ENCODE measurements at regions not wholly inside any gene's neighbourhood (a gene's known extent, or its start where the extent isn't known, plus 50 kb on each side); places are given as distances from the start of the nearest gene placed in this dataset.
A peak's percentile ranks its signal among the peaks of the same experiment; 100 is the strongest.

DNA sequence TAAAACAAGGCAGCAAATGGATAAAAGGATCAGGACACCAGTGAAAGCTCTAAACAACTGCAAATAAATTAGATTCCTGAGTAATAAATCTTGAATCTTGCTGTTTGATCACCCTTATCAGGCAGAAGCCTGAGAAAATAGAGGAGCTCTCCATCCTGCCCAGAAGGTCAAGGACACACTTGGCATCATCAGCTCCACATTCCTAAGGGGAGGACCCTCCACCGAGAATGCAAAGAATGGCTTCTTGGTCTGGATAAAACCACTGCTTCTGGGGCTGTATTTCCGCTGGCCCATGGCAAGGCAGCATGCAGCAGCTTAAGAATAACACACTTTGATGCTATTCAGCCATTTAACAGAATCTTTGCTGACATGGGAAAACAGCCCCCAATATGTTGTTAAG lies 108.9 kb upstream of the TSC22D2 start:
- H3K9me2 ChIP-seq (ENCODE audit: insufficient read depth), result no peaks in the 10 kb centered on the region
- no peak overlapping the region for H3K4me2 ChIP-seq (ENCODE audit: low read length)
- intact Hi-C loops (cut with micrococcal nuclease), result no loop called here
- H4K20me1 ChIP-seq (ENCODE audit: insufficient read depth), result no peaks in the 10 kb centered on the region
- peaks cover 0 to 22% of the 10 kb centered on the region in 2 experiments; a peak in 2 of 4 replicates for H3K4me1 ChIP-seq (ENCODE audit: control insufficient read depth in 1 of 2, insufficient read depth in 2 of 2, low read length in 2 of 2)
- ATAC-seq, result no peak
- no peaks in the 10 kb centered on the region for H3K9me3 ChIP-seq (ENCODE audit: control insufficient read depth in 1 of 2, insufficient read depth in 1 of 2, low read depth in 1 of 2, low read length in 2 of 2)
- no TSS peak for BruUV-seq (replicated peaks)
- no peak for DNase-seq (ENCODE audit: low read depth, low spot score)
- no peak overlapping the region for H3K4me3 ChIP-seq (replicated peaks in 1 of 2; ENCODE audit: low read depth in 1 of 2, low read length in 2 of 2)
- RAD21 ChIA-PET (ENCODE audit: low non-redundant PET in 1 of 2, low total read pairs in 2 of 2, uncharacterized antibody in 2 of 2, unreplicated experiment in 2 of 2), result interaction anchor here in 1 of 2 experiments (0.6 kb wide), 1 partner anchor 675 kb away, joined by 3 read pairs; no protein-coding TSS in a partner anchor
- CTCF ChIA-PET, result interaction anchor here (0.9 to 1.3 kb wide), 2 partner anchors 16 to 196 kb away, joined by 3 read pairs; no protein-coding TSS in a partner anchor
- no peaks in the 10 kb centered on the region for H3K36me3 ChIP-seq (ENCODE audit: control insufficient read depth in 1 of 2, insufficient read depth in 2 of 2, low read length in 2 of 2)
- no peaks in the 10 kb centered on the region for H3K27me3 ChIP-seq (ENCODE audit: insufficient read depth, low read length)
- no peak overlapping the region for H3K27ac ChIP-seq (ENCODE audit: low read depth, low read length)
- H2AFZ ChIP-seq (ENCODE audit: low read depth, low read length, poor library complexity, severe bottlenecking), result peak overlapping the region; percentile 11
- TF ChIP-seq SIN3A (IDR thresholded peaks at IDR 0.05; ENCODE audit: low read depth) (no peak), RAD21 (IDR thresholded peaks at IDR 0.05; ENCODE audit: low read depth) (no peak), EZH2 (IDR thresholded peaks at IDR 0.05) (no peak), CEBPB (IDR thresholded peaks at IDR 0.05; ENCODE audit: low read depth) (no peak)
- TF ChIP-seq, protein P1, sequence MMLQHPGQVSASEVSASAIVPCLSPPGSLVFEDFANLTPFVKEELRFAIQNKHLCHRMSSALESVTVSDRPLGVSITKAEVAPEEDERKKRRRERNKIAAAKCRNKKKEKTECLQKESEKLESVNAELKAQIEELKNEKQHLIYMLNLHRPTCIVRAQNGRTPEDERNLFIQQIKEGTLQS (IDR thresholded peaks at IDR 0.05), result no peak
- TF ChIP-seq, protein P2, sequence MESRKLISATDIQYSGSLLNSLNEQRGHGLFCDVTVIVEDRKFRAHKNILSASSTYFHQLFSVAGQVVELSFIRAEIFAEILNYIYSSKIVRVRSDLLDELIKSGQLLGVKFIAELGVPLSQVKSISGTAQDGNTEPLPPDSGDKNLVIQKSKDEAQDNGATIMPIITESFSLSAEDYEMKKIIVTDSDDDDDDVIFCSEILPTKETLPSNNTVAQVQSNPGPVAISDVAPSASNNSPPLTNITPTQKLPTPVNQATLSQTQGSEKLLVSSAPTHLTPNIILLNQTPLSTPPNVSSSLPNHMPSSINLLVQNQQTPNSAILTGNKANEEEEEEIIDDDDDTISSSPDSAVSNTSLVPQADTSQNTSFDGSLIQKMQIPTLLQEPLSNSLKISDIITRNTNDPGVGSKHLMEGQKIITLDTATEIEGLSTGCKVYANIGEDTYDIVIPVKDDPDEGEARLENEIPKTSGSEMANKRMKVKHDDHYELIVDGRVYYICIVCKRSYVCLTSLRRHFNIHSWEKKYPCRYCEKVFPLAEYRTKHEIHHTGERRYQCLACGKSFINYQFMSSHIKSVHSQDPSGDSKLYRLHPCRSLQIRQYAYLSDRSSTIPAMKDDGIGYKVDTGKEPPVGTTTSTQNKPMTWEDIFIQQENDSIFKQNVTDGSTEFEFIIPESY (IDR thresholded peaks at IDR 0.05; ENCODE audit: extremely low read depth, insufficient replicate concordance, low read length), result no peak
- POLR2A ChIA-PET, result interaction anchor here (0.6 kb wide), 1 partner anchor 12 kb away, joined by 3 read pairs; no protein-coding TSS in a partner anchor
- H3K9ac ChIP-seq (ENCODE audit: low read length), result no peak overlapping the region
- H3K79me2 ChIP-seq (ENCODE audit: insufficient read depth, low read length), result no peaks in the 10 kb centered on the region

DNA sequence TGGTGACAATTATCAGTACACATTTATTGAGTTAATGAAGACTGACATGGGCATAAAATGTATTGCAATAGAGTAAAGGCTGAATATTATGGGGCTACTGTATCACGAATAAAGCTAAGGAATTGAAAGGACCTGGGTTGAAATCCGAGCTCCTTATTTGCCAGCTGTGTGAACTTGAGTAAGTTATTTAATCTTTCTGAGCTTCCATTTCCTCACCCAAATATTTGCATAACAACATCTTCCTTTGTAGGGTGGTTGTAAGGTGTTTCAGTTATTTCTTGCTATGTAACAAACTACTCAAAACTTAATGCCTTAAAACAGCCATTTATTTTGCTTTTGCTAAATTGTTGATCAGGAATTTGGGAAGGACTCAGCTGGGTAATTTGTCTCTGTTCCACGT lies 111.1 kb upstream of the TSC22D2 start:
- RAD21 ChIA-PET (ENCODE audit: low non-redundant PET in 1 of 2, low total read pairs in 2 of 2, uncharacterized antibody in 2 of 2, unreplicated experiment in 2 of 2), result no interaction called here
- Histone ChIP-seq H3K27me3 (ENCODE audit: insufficient read depth, low read length) (no peaks in the 10 kb centered on the region), H3K4me3 (replicated peaks in 1 of 2; ENCODE audit: low read depth in 1 of 2, low read length in 2 of 2) (no peak overlapping the region), H4K20me1 (ENCODE audit: insufficient read depth) (no peaks in the 10 kb centered on the region), H3K9ac (ENCODE audit: low read length) (no peak overlapping the region), H3K9me3 (ENCODE audit: control insufficient read depth in 1 of 2, insufficient read depth in 1 of 2, low read depth in 1 of 2, low read length in 2 of 2) (no peaks in the 10 kb centered on the region), H3K36me3 (ENCODE audit: control insufficient read depth in 1 of 2, insufficient read depth in 2 of 2, low read length in 2 of 2) (no peaks in the 10 kb centered on the region), H2AFZ (ENCODE audit: low read depth, low read length, poor library complexity, severe bottlenecking) (no peak overlapping the region), H3K4me1 (ENCODE audit: control insufficient read depth in 1 of 2, insufficient read depth in 2 of 2, low read length in 2 of 2) (peaks cover 0 to 17% of the 10 kb centered on the region in 2 experiments; a peak in 2 of 4 replicates), H3K4me2 (ENCODE audit: low read length) (no peak overlapping the region), H3K27ac (ENCODE audit: low read depth, low read length) (no peak overlapping the region), H3K79me2 (ENCODE audit: insufficient read depth, low read length) (no peaks in the 10 kb centered on the region), H3K9me2 (ENCODE audit: insufficient read depth) (no peaks in the 10 kb centered on the region)
- ATAC-seq, result no peak
- BruUV-seq (replicated peaks), result no TSS peak
- CTCF ChIA-PET, result interaction anchor here (1.4 to 1.8 kb wide), 2 partner anchors 11 to 198 kb away, joined by 3 to 7 read pairs; no protein-coding TSS in a partner anchor
- POLR2A ChIA-PET, result interaction anchor here (0.6 kb wide), 1 partner anchor 819 kb away, joined by 3 read pairs; no protein-coding TSS in a partner anchor
- intact Hi-C loops (cut with micrococcal nuclease), result no loop called here
- no peak for DNase-seq (ENCODE audit: low read depth, low spot score)
- TF ChIP-seq, protein P3, sequence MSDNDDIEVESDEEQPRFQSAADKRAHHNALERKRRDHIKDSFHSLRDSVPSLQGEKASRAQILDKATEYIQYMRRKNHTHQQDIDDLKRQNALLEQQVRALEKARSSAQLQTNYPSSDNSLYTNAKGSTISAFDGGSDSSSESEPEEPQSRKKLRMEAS (IDR thresholded peaks at IDR 0.05), result no peak
- TF ChIP-seq RAD21 (IDR thresholded peaks at IDR 0.05; ENCODE audit: low read depth), result no peak
- TF ChIP-seq, protein P1 (IDR thresholded peaks at IDR 0.05), result no peak
- no peak for TF ChIP-seq FOSL1 (IDR thresholded peaks at IDR 0.05; ENCODE audit: low read depth)

All from HCT116 (cell line).